Activated CD4-positive, alpha-beta memory T cell treated with anti-CD3 and anti-CD28 coated beads, Interleukin-2, amount 10 ng/mL, durations not matched to agents 7 days and 5 days (primary cell): ENCODE measurements at regions not wholly inside any gene's neighbourhood (a gene's known extent, or its start where the extent isn't known, plus 50 kb on each side); places are given as distances from the start of the nearest gene placed in this dataset.
"Not testable (repeated sequence)": the region's sequence is repeated elsewhere in the genome, so short reads cannot be mapped to it uniquely, and the experiment has no call there.

Experiments
- CTCF ChIA-PET: fragments of 350-600 bp; sonication (Branson Sonifier 250); formaldehyde crosslinking; loops from one replicate; lab custom pipeline; 2021; ENCODE audit warnings: antibody characterized with exemption, inconsistent platforms; lab: Charles Lee
- POLR2A ChIA-PET: fragments of 350-600 bp; sonication (Branson Sonifier 250); formaldehyde crosslinking; loops from one replicate; lab custom pipeline; 2021; ENCODE audit warnings: antibody characterized with exemption; lab: Charles Lee
- DNase-seq: peaks from one replicate; pipeline ENCODE4 v3.0.0-alpha.2; 2020
- H3K27ac Mint-ChIP-seq: one replicate; pipeline ENCODE4 v1.8.0; 2021; ENCODE audit warnings: mild to moderate bottlenecking, mixed read lengths
- H3K27me3 Mint-ChIP-seq: one replicate; pipeline ENCODE4 v1.8.0; 2021; ENCODE audit warnings: mixed read lengths
- H3K36me3 Mint-ChIP-seq: one replicate; pipeline ENCODE4 v1.8.0; 2021; ENCODE audit warnings: low read depth, mixed read lengths
- H3K4me1 Mint-ChIP-seq: one replicate; pipeline ENCODE4 v1.8.0; 2021; ENCODE audit warnings: mixed read lengths
- H3K4me3 Mint-ChIP-seq: one replicate; pipeline ENCODE4 v1.8.0; 2021; ENCODE audit warnings: mild to moderate bottlenecking, mixed read lengths
- H3K9me3 Mint-ChIP-seq: one replicate; pipeline ENCODE4 v1.8.0; 2021; ENCODE audit warnings: mixed read lengths

DNA sequence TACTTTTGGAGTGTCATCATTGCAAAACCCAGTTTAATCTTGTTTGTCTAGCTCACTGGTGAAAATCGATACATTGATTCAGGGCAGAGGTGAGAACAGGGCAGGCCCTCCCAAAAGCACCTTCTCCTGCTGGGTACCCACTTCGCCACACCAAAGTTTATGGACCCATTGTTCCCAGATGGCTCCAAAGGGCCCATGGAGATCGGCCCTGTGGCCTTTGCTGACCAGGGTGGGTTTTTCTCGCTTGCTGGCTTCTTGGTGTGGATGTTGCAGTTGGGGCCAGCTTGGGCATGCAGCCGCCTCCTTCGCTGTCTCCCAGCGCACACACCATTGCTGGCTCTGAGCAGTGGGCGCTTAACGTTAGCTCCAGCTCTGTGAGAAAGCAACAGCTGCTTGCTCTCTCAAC is 178.1 kb upstream of the PDE10A start:
- ChIA-PET CTCF (no interaction called here), POLR2A (no interaction called here)
- no peak for DNase-seq
- H3K9me3 Mint-ChIP-seq = no peaks in the 10 kb centered on the region
- H3K27me3 Mint-ChIP-seq = peaks cover 16% of the 10 kb centered on the region
- no peaks in the 10 kb centered on the region for H3K36me3 Mint-ChIP-seq
- H3K4me1 Mint-ChIP-seq = no peaks in the 10 kb centered on the region
- no peak overlapping the region for H3K4me3 Mint-ChIP-seq
- H3K27ac Mint-ChIP-seq = no peak overlapping the region

- Mint-ChIP-seq H3K36me3 (no peaks in the 10 kb centered on the region), H3K27me3 (peaks cover 2% of the 10 kb centered on the region), H3K9me3 (no peaks in the 10 kb centered on the region), H3K4me3 (no peak overlapping the region), H3K4me1 (no peaks in the 10 kb centered on the region), H3K27ac (no peak overlapping the region)
- ChIA-PET POLR2A (no interaction called here), CTCF (no interaction called here)
- no peak for DNase-seq
Observed at GRCh38 chr6:165837948-165838745, 175.1 kb upstream of the PDE10A start.

DNA sequence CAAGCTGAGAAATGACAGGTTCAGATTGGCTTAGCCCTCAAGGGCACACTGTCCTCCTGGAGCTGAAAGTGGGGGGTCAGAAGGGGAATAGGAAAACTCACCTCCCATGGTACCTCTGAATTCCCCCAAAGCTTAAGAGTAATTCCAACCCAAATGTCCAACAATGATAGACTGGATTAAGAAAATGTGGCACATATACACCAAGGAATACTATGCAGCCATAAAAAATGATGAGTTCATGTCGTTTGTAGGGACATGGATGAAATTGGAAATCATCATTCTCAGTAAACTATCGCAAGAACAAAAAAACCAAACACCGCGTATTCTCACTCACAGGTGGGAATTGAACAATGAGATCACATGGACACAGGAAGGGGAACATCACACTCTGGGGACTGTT is 173.6 kb upstream of the PDE10A start:
- POLR2A ChIA-PET, H3K36me3 Mint-ChIP-seq, H3K4me3 Mint-ChIP-seq, H3K27me3 Mint-ChIP-seq, DNase-seq, H3K9me3 Mint-ChIP-seq, CTCF ChIA-PET, H3K4me1 Mint-ChIP-seq, H3K27ac Mint-ChIP-seq: not testable (repeated sequence)

DNA sequence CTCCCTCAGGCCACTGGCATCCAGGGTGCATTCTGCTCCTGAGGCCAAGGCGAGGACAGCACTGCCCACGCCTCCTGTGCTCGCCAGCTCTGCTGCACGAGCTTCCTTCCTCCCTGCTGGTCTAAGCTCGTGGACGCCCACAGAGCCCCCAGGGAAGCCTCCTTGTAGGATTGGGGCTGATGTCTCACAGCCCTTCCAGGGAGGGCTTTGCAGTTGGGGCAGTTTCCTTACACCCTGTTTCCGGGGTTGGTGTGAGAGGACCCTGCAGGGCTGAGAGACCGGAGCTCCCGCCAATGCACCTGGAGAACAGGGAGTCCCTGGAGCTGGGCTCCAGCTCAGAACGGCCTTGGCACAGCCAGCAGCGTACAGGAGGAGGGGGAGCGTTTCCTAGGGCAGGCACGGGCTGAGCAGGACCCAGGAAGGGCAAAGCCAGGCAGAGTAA is 172.4 kb upstream of the PDE10A start:
- Mint-ChIP-seq H3K4me3 (no peak overlapping the region), H3K27me3 (peaks cover 9% of the 10 kb centered on the region), H3K27ac (no peak overlapping the region), H3K9me3 (no peaks in the 10 kb centered on the region), H3K4me1 (peaks cover 3% of the 10 kb centered on the region), H3K36me3 (no peaks in the 10 kb centered on the region)
- no peak for DNase-seq
- ChIA-PET POLR2A (no interaction called here), CTCF (no interaction called here)

GRCh38 chr6:165834613-165835259 is 171.7 kb upstream of the PDE10A start:
- no peaks in the 10 kb centered on the region for H3K36me3 Mint-ChIP-seq
- H3K27me3 Mint-ChIP-seq = peaks cover 9% of the 10 kb centered on the region
- no peaks in the 10 kb centered on the region for H3K9me3 Mint-ChIP-seq
- POLR2A ChIA-PET = no interaction called here
- CTCF ChIA-PET = no interaction called here
- H3K27ac Mint-ChIP-seq = no peak overlapping the region
- peaks cover 3% of the 10 kb centered on the region for H3K4me1 Mint-ChIP-seq
- no peak overlapping the region for H3K4me3 Mint-ChIP-seq
- no peak for DNase-seq

GRCh38 chr6:165833355-165833754 is 170.3 kb upstream of the PDE10A start:
- ChIA-PET CTCF (no interaction called here), POLR2A (no interaction called here)
- H3K4me3 Mint-ChIP-seq = no peak overlapping the region
- H3K4me1 Mint-ChIP-seq = peaks cover 3% of the 10 kb centered on the region
- H3K36me3 Mint-ChIP-seq = no peaks in the 10 kb centered on the region
- no peak overlapping the region for H3K27ac Mint-ChIP-seq
- DNase-seq = no peak
- no peaks in the 10 kb centered on the region for H3K9me3 Mint-ChIP-seq
- H3K27me3 Mint-ChIP-seq = peaks cover 9% of the 10 kb centered on the region

DNA sequence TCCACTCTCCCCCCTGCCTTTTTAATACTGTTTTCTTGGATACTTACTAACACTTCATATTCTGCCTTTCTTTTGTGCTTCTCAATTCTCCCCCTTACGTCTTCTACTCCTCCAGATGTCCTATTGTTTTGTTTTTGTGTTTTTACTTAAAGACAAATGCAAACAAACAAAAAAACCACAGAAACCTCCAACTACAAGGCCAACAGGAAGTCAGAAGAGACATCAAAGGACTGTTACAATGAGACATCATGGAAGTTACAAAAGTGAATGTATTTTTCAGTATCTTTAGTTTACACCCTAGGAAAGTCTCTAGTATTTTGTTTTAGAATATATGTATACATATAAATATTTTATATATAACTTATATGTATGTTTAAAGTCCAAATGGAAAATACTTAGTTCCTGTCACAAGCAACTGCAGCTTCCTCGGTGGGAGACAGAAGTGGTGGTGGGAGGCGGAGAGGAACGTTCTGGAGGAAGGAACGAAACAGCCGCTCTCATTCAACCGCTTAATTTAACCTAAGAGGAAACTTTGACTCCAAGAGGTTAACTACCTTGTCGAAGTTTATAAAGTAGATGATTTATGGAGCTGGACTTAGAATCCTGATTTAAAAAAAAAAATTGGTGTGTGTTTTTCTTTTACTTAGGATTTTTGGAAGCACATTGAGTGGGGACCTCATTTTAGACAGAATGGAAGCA is 168.9 kb upstream of the PDE10A start:
- POLR2A ChIA-PET = no interaction called here
- Mint-ChIP-seq H3K4me3 (no peak overlapping the region), H3K9me3 (no peaks in the 10 kb centered on the region), H3K27ac (no peak overlapping the region), H3K36me3 (no peaks in the 10 kb centered on the region), H3K27me3 (peaks cover 9% of the 10 kb centered on the region), H3K4me1 (peaks cover 3% of the 10 kb centered on the region)
- no peak for DNase-seq
- CTCF ChIA-PET = interaction anchor here (2.0 kb wide), 1 partner anchor 18 kb away, joined by 7 read pairs; no protein-coding TSS in a partner anchor

DNA sequence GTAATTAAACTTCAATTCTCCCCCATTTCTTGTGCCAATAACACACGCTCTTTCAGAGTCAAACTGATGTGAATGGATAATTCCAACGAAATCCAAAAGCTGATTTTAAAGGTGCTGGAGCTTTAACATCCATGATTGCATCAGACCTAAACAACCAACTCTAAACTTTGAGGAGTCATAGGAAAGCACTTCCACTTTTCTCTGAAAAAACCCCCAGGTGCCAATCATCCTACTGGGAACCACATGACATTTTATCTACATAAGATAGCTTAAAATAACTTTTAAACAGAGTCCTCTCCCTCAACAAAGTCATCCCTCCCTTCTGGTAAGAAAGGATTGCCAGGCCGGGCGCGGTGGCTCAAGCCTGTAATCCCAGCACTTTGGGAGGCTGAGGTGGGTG is 167.7 kb upstream of the PDE10A start:
- Mint-ChIP-seq H3K4me3 (no peak overlapping the region), H3K36me3 (no peaks in the 10 kb centered on the region), H3K4me1 (peaks cover 3% of the 10 kb centered on the region), H3K27ac (no peak overlapping the region), H3K9me3 (no peaks in the 10 kb centered on the region), H3K27me3 (peaks cover 9% of the 10 kb centered on the region)
- ChIA-PET CTCF (interaction anchor here (2.0 kb wide), 1 partner anchor 19 kb away, joined by 7 read pairs; no protein-coding TSS in a partner anchor), POLR2A (no interaction called here)
- no peak for DNase-seq

GRCh38 chr6:165829376-165829775 is 166.3 kb upstream of the PDE10A start:
- Mint-ChIP-seq H3K27ac (no peak overlapping the region), H3K4me3 (no peak overlapping the region), H3K27me3 (peaks cover 9% of the 10 kb centered on the region), H3K36me3 (no peaks in the 10 kb centered on the region), H3K9me3 (no peaks in the 10 kb centered on the region), H3K4me1 (peaks cover 3% of the 10 kb centered on the region)
- CTCF ChIA-PET = no interaction called here
- no peak for DNase-seq
- POLR2A ChIA-PET = no interaction called here

DNA sequence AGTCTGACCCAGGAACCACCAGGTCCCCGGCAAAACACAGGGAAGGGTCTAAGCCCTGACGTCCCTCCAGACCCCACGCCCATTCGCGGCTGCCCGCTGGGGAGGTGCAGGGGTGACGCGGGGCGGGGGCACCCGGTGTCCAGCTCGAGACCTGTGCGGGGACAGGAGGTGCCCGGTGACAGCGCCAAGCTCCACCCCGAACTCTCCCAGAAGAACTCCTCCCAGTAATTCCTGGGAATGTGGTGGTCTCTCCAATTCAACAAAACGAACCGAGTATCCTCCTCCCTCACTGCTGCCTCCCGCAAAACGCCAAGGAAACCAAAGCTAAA is 164.1 kb upstream of the PDE10A start:
- ChIA-PET POLR2A (no interaction called here), CTCF (no interaction called here)
- Mint-ChIP-seq H3K4me3 (no peak overlapping the region), H3K36me3 (no peaks in the 10 kb centered on the region), H3K9me3 (no peaks in the 10 kb centered on the region), H3K27me3 (peaks cover 2% of the 10 kb centered on the region), H3K27ac (no peak overlapping the region), H3K4me1 (peaks cover 3% of the 10 kb centered on the region)
- DNase-seq = no peak

DNA sequence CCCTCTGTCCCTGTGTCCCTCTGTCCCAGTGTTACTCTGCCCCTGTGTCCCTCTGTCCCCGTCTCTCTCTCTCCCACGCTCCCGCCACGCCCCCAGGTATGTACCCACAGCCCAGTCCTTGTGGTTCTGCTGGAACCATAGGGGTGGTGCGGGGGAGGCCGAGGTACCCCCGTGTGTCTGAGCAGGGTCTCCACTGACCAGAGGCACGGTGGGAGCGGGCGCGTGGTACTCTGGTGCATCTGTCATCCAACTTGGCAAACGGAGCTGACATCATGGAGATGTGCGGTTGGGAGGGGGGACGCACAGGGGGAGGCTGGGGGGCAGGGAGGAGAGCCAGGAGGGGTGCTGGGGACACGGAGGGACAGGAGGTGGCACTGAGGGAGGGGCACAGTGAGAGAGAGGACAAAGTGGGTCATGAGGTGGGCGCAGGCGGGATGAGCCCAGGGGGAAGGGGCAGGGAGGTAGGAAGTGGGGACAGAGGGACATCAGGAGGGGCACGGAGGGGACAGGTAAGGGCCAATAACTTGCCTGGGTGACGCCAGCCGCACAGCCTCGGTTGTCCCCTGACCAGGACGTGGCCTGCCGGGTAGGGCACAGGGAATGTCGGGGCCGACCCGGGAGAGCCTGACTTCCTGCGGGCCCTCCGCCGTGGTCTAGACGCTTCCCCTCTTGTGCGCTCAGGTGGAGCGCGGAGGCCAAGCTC is 163.6 kb upstream of the PDE10A start:
- POLR2A ChIA-PET = no interaction called here
- Mint-ChIP-seq H3K4me3 (no peak overlapping the region), H3K4me1 (peaks cover under 1% of the 10 kb centered on the region), H3K27me3 (peaks cover under 1% of the 10 kb centered on the region), H3K36me3 (no peaks in the 10 kb centered on the region), H3K27ac (no peak overlapping the region), H3K9me3 (no peaks in the 10 kb centered on the region)
- DNase-seq = no peak
- CTCF ChIA-PET = no interaction called here

- Mint-ChIP-seq H3K36me3 (no peaks in the 10 kb centered on the region), H3K9me3 (no peaks in the 10 kb centered on the region), H3K27ac (no peak overlapping the region), H3K4me3 (no peak overlapping the region), H3K27me3 (peaks cover 4% of the 10 kb centered on the region), H3K4me1 (no peaks in the 10 kb centered on the region)
- ChIA-PET POLR2A (no interaction called here), CTCF (interaction anchor here (0.7 kb wide), 1 partner anchor 1755 kb away, joined by 4 read pairs; no protein-coding TSS in a partner anchor)
- no peak for DNase-seq
Observed at GRCh38 chr6:165825256-165825815, 162.3 kb upstream of the PDE10A start.
